Neural crest cell (in vitro differentiated cells): ENCODE measurements at regions not wholly inside any gene's neighbourhood (a gene's known extent, or its start where the extent isn't known, plus 50 kb on each side); places are given as distances from the start of the nearest gene placed in this dataset.

Source experiments
- DNase-seq: peaks from one replicate; pipeline ENCODE4 v3.0.0; 2021; ENCODE audit warnings: low read depth, mixed read lengths, low spot score
- H3K27ac Mint-ChIP-seq: one replicate; pipeline ENCODE4 v1.8.0; 2021; ENCODE audit warnings: mild to moderate bottlenecking, mixed read lengths; ENCODE audit not compliant: unreplicated experiment
- H3K27me3 Mint-ChIP-seq: 2 replicates; pipeline ENCODE4 v1.8.0; 2021; ENCODE audit warnings: low read depth, mild to moderate bottlenecking, mixed read lengths
- H3K36me3 Mint-ChIP-seq: 2 replicates; pipeline ENCODE4 v1.8.0; 2021; ENCODE audit warnings: low read depth, mild to moderate bottlenecking, mixed read lengths
- H3K4me1 Mint-ChIP-seq: 2 replicates; pipeline ENCODE4 v1.8.0; 2021; ENCODE audit warnings: mixed read lengths
- H3K4me3 Mint-ChIP-seq: one replicate; pipeline ENCODE4 v1.8.0; 2021; ENCODE audit warnings: mild to moderate bottlenecking, mixed read lengths
- H3K9me3 Mint-ChIP-seq: 2 replicates; pipeline ENCODE4 v1.8.0; 2021; ENCODE audit warnings: mixed read lengths
- TF ChIP-seq, protein P1 (sequence below): fragments of 200-600 bp; sonication (generic); conservative IDR thresholded peaks from 2 replicates; pipeline ENCODE4 v1.5.0; 2021; ENCODE audit warnings: antibody characterized with exemption, mild to moderate bottlenecking

DNA sequence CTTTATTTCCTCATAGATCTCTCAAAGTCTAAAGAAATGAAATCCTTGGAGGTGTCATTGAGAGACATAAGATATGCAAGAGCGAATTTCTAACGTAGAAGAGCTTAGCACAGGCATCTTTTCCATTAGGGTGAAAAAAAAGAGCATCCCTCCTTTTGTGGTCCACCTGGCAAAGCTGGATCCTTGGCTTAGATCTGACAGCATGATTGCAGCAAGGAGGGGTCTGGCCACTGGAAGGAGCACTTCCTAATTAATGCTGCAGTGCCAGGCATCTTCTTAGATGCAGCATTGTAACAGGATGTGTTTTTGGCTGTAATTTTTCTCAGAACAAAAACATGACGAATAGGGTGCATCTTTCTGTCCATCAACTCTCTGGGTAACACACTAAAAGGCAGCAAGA, 60.1 kb upstream of the TFAP2D start:
- Mint-ChIP-seq H3K27me3 (peaks cover 24% of the 10 kb centered on the region), H3K27ac (no peak overlapping the region), H3K4me1 (no peaks in the 10 kb centered on the region), H3K36me3 (no peaks in the 10 kb centered on the region), H3K4me3 (no peak overlapping the region), H3K9me3 (peaks cover 6% of the 10 kb centered on the region)
- TF ChIP-seq, protein P1, sequence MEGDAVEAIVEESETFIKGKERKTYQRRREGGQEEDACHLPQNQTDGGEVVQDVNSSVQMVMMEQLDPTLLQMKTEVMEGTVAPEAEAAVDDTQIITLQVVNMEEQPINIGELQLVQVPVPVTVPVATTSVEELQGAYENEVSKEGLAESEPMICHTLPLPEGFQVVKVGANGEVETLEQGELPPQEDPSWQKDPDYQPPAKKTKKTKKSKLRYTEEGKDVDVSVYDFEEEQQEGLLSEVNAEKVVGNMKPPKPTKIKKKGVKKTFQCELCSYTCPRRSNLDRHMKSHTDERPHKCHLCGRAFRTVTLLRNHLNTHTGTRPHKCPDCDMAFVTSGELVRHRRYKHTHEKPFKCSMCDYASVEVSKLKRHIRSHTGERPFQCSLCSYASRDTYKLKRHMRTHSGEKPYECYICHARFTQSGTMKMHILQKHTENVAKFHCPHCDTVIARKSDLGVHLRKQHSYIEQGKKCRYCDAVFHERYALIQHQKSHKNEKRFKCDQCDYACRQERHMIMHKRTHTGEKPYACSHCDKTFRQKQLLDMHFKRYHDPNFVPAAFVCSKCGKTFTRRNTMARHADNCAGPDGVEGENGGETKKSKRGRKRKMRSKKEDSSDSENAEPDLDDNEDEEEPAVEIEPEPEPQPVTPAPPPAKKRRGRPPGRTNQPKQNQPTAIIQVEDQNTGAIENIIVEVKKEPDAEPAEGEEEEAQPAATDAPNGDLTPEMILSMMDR = no peak
- DNase-seq = no peak

DNA sequence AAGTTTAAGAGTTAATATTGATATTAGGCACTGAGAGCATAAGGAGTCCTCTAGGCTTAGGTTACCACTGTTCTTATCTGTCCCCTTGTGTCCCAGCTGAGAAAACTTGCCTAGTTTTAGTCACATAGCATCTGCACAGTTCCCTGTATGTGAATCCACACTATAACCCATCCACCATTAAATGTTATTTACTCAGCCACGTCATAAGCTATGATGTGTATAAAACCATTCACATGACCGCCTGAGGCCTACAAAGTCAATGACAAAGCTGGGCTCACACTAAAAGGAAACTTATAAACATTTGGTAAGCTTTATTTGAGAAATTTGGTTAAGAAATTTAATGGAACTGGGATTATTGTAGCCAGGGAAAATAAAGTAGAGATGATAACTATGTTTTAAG, 59.2 kb upstream of the TFAP2D start:
- H3K4me3 Mint-ChIP-seq = no peak overlapping the region
- no peaks in the 10 kb centered on the region for H3K4me1 Mint-ChIP-seq
- TF ChIP-seq, protein P1 = no peak
- no peaks in the 10 kb centered on the region for H3K36me3 Mint-ChIP-seq
- no peak overlapping the region for H3K27ac Mint-ChIP-seq
- DNase-seq = no peak
- H3K9me3 Mint-ChIP-seq = peaks cover 4% of the 10 kb centered on the region
- peaks cover 27% of the 10 kb centered on the region for H3K27me3 Mint-ChIP-seq

DNA sequence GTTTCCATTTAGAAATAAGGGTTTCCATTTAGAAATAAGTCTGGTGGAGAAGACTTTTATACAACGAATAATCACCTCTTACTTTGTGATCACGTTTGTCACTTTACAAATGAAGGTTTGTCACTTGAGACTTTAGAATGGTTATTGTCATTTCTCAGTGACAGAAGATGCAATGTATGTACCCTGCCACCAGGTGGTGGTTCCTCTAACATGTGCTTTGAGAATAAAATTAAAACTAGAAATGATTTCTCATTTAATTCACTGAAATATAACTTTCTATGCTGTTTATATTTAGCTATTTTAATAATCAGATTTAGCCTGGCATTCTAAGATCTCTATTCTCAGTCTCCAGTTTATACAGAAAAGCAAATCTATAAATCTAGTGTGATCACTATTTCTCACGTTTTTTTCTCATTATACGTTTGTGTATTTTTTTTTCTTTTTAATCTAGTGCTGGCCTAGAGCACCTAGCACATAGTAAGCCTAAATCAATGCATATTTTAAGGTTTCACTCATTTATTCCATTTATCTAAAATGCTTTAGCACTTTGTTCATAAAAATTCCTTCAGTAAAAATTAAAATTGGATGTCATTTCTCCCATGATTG, 57.4 kb upstream of the TFAP2D start:
- Mint-ChIP-seq H3K36me3 (no peaks in the 10 kb centered on the region), H3K9me3 (no peaks in the 10 kb centered on the region), H3K27ac (no peak overlapping the region), H3K27me3 (peaks cover 36% of the 10 kb centered on the region), H3K4me1 (no peaks in the 10 kb centered on the region), H3K4me3 (no peak overlapping the region)
- no peak for DNase-seq
- TF ChIP-seq, protein P1 = peak; percentile 77

DNA sequence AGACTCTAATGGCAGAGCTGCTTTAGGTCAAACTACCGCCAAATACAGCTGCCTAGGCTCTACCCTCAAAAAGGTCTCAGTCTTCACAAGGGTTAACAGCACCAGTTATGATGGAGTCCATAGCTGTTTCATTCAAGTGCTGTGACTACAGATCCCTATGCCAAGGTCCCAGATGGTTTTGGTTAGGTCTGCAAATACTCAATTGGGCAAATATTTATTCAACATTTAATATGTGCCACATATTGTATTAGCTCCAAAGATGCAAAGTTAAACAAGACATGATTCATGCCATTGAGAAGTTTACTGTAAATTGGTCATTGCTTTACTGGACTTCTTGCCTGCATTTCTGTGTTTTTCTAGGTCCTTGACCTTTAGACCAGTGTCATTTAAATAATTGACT, 55.8 kb upstream of the TFAP2D start:
- DNase-seq = no peak
- Mint-ChIP-seq H3K4me3 (no peak overlapping the region), H3K4me1 (no peaks in the 10 kb centered on the region), H3K36me3 (no peaks in the 10 kb centered on the region), H3K27me3 (peaks cover 38% of the 10 kb centered on the region), H3K27ac (no peak overlapping the region), H3K9me3 (no peaks in the 10 kb centered on the region)
- TF ChIP-seq, protein P1 = no peak

DNA sequence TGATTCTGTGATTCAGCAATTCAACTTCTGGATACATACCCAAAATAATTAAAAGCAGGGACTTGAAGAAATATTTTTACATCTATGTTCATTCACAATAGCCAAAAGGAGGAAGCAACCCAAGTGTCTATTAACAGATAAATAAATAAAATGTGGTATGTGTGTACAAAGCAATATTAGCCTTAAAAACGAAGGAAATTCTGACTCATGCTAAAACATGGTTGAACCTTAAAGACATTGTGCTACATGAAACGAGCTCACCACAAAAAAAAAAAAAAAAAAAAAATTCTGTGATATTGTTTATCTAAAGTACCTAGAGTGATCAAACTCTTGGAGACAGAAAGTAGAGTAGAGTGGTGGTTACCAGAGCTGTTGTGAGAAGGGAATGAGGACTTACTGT, 54.8 kb upstream of the TFAP2D start:
- TF ChIP-seq, protein P1 = no peak
- peaks cover 39% of the 10 kb centered on the region for H3K27me3 Mint-ChIP-seq
- no peak overlapping the region for H3K27ac Mint-ChIP-seq
- DNase-seq = no peak
- H3K4me1 Mint-ChIP-seq = no peaks in the 10 kb centered on the region
- H3K36me3 Mint-ChIP-seq = no peaks in the 10 kb centered on the region
- no peaks in the 10 kb centered on the region for H3K9me3 Mint-ChIP-seq
- no peak overlapping the region for H3K4me3 Mint-ChIP-seq
